ENCODE measurements at regions not wholly inside any gene's neighbourhood (a gene's known extent, or its start where the extent isn't known, plus 50 kb on each side); places are given as distances from the start of the nearest gene placed in this dataset.

DNA sequence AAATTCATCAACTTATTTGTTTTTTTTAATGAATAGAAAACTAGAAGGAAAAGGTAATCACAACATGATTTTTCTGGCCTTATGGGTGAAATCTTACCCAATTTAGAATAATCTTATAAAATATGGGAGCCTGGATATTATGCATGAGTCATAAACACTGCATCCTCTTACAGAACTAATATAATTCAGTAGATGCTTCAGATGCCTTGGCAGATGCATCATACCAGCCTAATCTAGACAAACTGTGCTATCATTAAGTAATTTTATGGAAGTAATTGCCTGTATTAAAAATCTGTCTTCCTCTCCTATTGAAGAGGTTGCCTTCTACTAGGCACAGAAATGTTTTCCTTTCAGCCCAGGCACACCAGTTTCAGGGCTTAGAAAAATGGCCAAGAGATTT lies 2384.6 kb upstream of the WWC1 start:
- DNase-seq = no peak

GRCh38 chr5:165913059-165913458 lies 2378.4 kb upstream of the WWC1 start:
- no peak for DNase-seq

GRCh38 chr5:165914456-165914855 lies 2377.0 kb upstream of the WWC1 start:
- no peak for DNase-seq

DNA sequence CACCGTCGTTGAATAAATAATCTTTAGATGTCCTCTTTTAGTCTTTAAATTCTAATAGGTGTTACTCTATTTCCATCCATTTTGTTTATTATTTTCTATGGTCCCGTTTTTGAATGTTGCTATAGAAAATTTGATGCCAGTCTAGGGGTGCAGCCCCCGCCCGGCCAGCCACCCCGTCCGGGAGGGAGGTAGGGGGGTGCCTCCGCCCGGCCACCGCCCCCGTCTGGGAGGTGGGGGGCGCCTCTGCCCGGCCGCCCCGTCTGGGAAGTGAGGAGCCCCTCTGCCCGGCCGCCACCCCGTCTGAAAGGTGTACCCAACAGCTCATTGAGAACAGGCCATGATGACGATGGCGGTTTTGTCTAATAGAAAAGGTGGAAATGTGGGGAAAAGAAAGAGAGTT lies 2372.2 kb upstream of the WWC1 start:
- DNase-seq = no peak

DNA sequence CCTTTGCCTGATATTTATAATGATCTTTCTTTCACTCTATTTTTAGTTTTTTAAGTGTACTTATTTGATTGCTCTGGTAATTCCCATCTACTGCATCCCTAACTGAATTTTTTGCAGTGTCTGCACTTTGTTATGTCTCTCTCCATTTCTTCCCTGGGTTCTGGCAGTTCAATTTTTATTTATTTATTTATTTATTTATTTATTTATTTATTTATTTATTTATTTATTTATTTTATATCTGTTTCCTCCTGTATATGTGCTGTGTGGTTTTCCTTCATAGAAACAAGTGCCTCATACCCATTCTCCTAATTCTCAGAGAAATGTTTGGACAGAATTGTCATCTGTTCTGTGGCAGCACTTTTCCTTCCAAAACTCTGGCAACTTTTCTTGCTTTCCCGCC lies 2370.8 kb upstream of the WWC1 start:
- DNase-seq = no peak

GRCh38 chr5:165928971-165929370 lies 2362.5 kb upstream of the WWC1 start:
- DNase-seq = no peak

- no peak for DNase-seq
Observed at GRCh38 chr5:165940541-165940940, 2350.9 kb upstream of the WWC1 start.

DNA sequence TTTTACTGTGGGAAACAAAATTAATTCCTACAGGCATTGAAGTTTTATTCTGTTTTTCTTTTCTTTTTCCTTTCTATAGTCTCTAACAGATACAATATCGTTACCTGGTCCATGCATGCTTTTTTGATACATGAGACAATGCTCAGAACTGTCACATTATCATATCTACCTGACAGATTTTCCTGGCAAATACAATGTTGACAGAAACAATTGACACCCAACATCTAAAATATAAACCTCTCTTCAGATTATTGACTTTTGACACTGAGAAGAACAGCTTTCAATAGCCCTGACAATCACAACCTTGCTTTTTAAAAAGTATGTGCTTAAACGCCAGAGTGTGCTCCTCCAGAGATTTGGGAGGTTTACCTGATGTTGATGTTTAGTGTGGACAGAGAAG lies 2334.6 kb upstream of the WWC1 start:
- no peak for DNase-seq

- no peak for DNase-seq
Observed at GRCh38 chr5:165981671-165982070, 2309.8 kb upstream of the WWC1 start.

DNA sequence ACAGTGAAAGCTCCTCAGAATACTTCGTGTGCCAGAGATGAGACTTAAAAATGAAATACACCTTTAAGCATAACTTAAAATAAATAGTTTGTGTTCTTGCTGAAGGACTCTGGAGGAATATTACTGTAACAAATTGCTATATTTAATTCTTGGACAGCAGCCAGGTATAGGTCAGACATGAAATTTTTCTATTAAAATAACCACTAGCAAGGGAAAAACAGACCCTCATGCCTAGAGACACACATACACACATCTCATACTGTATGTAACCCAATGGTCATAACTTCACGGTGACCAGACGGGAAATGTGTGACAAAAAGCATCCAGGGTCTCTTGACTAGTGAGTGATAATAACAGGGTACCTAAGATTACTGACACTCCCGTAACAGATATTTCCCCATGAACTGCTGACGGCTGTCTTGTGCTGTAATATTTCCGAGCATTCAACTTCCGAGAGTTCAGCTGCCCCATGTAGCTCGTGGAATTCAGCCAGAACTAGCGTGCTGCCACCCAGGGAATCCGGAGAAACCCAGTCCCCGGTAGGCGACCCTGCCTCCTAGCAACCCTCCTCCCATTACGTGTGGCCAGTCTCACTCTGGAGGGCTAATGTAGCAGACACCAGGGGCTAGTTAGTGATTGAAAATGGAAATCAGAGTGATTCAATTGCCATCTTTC lies 2295.1 kb upstream of the WWC1 start:
- no peak for DNase-seq

DNA sequence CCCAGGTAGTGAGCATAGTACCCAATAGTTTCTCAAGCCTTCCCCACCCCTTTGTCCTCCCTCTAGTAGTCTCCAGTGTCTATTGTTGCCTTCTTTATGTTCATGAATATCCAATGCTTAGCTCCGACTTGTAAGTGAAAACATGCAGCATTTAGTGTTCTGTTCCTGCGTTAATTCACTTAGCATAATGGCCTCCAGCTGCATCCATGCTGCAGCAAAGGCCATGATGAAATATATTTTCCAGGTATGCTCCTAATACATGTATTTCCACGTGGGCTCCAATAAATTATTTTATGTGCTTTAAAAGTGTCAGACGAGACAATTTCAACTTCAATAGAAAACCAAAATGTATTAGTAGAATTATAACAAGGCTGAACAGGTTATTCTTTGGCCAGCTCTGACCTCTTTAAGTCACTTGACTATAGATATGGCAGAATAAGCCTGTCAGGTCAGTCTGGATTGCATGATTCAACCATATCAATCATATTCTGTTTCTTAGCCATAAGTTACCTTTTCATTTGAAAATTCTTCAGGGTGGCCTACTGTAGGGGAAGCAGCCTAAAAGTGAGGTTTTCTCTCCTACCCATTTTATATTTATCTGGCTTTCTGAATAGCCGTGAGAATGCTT lies 2291.6 kb upstream of the WWC1 start:
- no peak for DNase-seq

DNA sequence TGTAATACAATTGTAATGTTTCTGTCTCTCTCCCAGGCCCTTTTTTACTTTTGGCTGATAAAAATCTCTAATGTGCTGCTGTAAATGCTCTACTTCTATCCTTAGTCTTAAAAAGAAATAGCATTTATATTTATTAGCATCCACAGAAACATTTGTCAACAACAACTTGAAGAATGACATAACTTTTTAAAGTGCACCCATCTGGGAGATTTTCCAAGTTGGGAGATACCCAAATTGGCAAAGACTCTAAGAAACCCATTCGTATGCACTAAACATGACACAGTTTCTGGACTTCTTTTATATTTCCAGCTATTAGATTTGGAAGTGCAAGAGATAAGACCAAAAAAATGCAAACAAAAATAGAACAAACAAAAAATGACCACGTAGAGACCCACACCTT lies 2287.4 kb upstream of the WWC1 start:
- no peak for DNase-seq

DNA sequence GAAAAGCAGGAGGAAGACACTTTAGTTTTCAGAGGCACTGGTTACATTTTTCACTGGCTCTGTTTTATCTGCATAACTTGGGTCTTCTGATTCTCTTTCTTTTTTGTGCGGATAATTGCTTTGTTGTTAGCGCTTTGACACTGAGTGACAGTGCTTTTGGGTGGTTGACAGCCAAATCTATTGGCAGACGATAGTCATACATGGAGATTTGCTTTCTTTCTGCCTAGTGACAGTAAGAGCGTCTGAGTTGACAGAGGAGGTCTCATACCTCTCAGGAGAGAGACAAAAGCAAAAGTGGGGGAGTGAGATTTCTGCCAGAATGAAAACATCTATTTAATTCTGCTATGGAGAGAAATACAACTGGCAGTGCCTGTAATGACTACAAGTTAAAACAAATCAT lies 2278.0 kb upstream of the WWC1 start:
- DNase-seq = no peak

- no peak for DNase-seq
Observed at GRCh38 chr5:166014256-166014655, 2277.2 kb upstream of the WWC1 start.

GRCh38 chr5:166018716-166019115 lies 2272.7 kb upstream of the WWC1 start:
- no peak for DNase-seq

GRCh38 chr5:166022065-166022464 lies 2269.4 kb upstream of the WWC1 start:
- no peak for DNase-seq

GRCh38 chr5:166024970-166025369 lies 2266.5 kb upstream of the WWC1 start:
- DNase-seq = no peak

DNA sequence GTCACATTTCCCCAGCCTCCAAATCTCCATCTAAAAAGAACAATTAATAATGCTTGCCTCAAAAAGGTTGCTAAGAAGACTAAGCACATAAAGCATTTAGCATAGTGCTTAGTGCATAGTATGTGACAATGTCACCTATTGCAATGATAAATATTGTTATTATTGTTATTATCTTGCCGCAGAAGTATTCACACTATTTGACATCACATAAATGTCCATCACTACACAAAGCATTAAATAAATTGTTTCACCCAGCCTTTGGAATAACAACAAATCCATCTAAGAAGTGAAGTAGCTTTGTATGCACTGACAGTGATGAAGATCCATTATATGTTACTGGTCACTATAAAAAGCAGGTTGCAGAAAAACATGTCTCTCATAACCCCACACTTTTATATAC lies 2263.9 kb upstream of the WWC1 start:
- no peak for DNase-seq

GRCh38 chr5:166031926-166032325 lies 2259.5 kb upstream of the WWC1 start:
- no peak for DNase-seq

DNA sequence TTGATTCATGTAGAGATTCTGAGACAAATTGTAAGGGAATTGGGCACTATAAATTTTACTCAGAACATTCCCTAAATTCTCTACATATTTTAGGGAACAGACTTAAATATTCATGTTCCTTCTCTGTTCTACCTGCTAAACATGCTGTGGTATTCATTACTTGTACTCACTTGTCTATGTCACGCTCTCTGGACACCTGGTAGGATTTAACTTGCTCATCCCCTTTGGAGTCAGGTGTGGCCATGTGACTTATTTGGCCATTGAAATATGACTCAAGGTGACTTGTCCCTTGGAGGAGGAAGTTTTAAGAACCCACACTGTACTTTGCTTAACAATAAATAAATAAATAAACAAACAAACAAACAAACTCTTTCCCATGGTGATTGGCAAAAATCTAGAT lies 2258.8 kb upstream of the WWC1 start:
- no peak for DNase-seq

GRCh38 chr5:166045961-166046360 lies 2245.5 kb upstream of the WWC1 start:
- no peak for DNase-seq

DNA sequence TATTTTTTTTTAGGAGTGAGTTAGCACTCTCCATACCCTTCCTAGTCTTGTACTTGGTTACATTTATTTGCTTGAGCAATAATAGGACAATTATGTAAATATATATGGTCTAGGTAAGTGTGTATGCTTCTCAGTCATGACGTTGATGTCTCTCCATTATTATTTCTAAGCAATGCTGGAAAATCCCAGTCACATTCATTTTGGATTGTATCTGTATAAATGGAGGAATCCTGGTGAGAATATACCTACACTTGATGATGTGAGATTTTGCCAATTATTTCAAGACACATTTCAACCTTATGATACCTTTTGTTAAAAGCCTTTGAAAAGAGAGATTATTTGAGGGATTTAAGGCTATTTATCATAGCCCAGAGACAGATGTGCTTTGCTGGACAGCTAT lies 2244.5 kb upstream of the WWC1 start:
- no peak for DNase-seq

DNA sequence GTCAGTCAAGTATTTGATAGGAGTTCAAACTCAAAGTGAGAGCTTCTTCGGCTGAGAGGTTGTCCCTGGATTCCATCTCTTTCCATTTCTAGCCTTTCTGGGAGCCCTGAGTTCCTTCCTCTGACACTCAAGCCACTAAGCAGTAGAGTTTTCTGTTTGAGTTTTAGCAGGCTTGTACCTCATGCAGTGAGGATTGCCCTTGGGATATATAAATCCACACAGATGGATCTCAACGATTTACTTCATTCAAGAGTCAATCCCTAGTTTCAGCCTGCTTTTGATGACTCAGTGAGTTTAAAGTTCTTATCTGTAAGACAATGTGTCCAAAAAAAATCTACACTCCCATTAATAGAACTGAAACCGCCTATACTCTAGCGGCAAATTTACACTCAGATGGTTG lies 2240.9 kb upstream of the WWC1 start:
- DNase-seq = no peak

DNA sequence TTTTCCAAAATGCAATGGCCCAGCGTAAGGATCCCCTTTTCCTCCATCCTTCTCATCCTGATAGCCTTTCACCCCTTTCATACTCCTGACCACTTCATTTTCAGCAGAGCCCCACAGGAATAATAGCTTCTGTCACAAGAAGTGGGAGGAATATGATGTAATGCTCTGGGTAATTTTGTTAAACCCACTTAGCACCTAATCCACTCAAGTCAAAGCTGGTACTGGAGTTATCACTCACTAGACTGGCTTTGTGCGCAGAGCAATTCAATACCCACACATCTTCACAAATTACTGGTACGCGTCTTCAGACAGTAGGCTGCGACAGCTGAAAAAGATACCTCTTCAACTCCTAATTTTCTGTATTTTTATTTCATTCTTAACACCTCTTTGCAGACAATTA lies 2232.8 kb upstream of the WWC1 start:
- no peak for DNase-seq

GRCh38 chr5:166062094-166062493 lies 2229.4 kb upstream of the WWC1 start:
- no peak for DNase-seq
